ENCODE measurements at regions not wholly inside any gene's neighbourhood (a gene's known extent, or its start where the extent isn't known, plus 50 kb on each side); places are given as distances from the start of the nearest gene placed in this dataset.

- Histone ChIP-seq H3K9ac (ENCODE audit: low read depth, low read length) (no peak overlapping the region), H3K9me3 (ENCODE audit: insufficient read depth, low read depth, low read length) (no peaks in the 10 kb centered on the region), H3K4me3 (ENCODE audit: low read length) (no peak overlapping the region), H3K4me1 (ENCODE audit: insufficient read depth, low read length) (no peaks in the 10 kb centered on the region), H3K36me3 (ENCODE audit: insufficient read depth, low read depth, low read length) (no peaks in the 10 kb centered on the region), H3K27me3 (ENCODE audit: insufficient read depth, low read length) (no peaks in the 10 kb centered on the region), H3K27ac (ENCODE audit: low read length) (no peak overlapping the region)
Measured at GRCh38 chr16:55002419-55002818, 71.8 kb downstream of the IRX5 start.

DNA sequence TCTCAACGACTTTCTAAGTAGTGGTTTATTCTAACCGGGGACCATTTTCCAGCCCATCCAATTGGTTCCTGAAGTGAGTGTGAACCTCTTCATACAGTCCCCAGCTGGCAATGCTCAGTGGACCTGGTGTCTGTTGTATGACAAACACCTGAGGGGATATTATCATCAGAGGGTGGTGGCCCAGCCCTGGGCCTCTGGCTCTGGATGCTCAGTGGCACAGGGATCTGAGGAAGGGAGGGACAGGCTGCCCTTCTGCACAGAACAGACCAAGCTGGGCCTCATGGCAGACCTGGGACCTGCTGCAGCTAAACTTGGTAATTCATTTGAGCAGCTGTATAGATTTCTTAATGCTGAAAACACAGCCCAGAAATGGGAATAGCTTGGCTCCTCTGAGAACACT, 72.6 kb downstream of the IRX5 start:
- no peaks in the 10 kb centered on the region for H3K36me3 ChIP-seq (ENCODE audit: insufficient read depth, low read depth, low read length)
- H3K4me3 ChIP-seq (ENCODE audit: low read length) = no peak overlapping the region
- H3K27ac ChIP-seq (ENCODE audit: low read length) = no peak overlapping the region
- H3K9me3 ChIP-seq (ENCODE audit: insufficient read depth, low read depth, low read length) = no peaks in the 10 kb centered on the region
- no peaks in the 10 kb centered on the region for H3K27me3 ChIP-seq (ENCODE audit: insufficient read depth, low read length)
- no peaks in the 10 kb centered on the region for H3K4me1 ChIP-seq (ENCODE audit: insufficient read depth, low read length)
- no peak overlapping the region for H3K9ac ChIP-seq (ENCODE audit: low read depth, low read length)

DNA sequence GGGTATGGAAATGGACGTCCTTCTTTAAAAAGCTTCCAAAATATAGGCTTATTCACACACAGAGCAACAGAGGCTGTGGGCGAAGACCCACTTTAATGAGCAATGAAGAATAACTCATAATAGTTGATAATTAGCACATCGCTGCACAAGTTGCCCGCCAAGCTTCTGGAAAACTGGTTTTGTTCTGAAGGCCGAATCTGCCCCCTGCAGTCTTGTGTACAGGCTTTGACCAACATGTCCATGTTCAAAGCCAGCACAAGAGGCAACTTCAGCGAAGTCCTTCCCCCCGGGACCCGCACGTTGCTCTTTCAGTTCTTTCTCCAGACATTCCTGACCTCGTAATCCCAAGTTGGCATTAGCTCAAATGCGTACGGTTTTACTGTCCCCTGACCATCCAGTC, 73.3 kb downstream of the IRX5 start:
- H3K9me3 ChIP-seq (ENCODE audit: insufficient read depth, low read depth, low read length) = no peaks in the 10 kb centered on the region
- no peaks in the 10 kb centered on the region for H3K4me1 ChIP-seq (ENCODE audit: insufficient read depth, low read length)
- no peaks in the 10 kb centered on the region for H3K27me3 ChIP-seq (ENCODE audit: insufficient read depth, low read length)
- no peak overlapping the region for H3K4me3 ChIP-seq (ENCODE audit: low read length)
- no peaks in the 10 kb centered on the region for H3K36me3 ChIP-seq (ENCODE audit: insufficient read depth, low read depth, low read length)
- no peak overlapping the region for H3K27ac ChIP-seq (ENCODE audit: low read length)
- no peak overlapping the region for H3K9ac ChIP-seq (ENCODE audit: low read depth, low read length)

DNA sequence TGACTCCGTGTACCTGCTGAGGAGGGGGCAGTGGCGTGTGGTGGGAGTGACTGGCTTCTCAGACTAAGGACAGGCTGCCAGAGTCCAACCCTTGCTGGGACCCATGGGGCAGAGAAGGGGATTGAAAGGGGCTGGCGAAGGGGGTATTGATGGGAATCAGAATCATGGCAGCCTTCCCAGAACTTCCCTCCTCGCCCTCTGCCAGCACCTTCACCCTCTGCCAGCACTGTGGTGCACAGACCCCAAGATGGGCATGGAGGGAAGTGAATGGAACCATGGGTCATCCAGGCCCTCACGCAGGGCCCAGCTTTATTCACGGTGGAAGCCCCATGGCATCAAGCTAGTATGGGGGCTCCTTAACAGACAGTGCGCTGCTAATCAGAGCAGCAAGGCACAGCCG, 76.8 kb downstream of the IRX5 start:
- H3K4me3 ChIP-seq (ENCODE audit: low read length) = no peak overlapping the region
- H3K27ac ChIP-seq (ENCODE audit: low read length) = no peak overlapping the region
- no peaks in the 10 kb centered on the region for H3K4me1 ChIP-seq (ENCODE audit: insufficient read depth, low read length)
- H3K27me3 ChIP-seq (ENCODE audit: insufficient read depth, low read length) = no peaks in the 10 kb centered on the region
- no peak overlapping the region for H3K9ac ChIP-seq (ENCODE audit: low read depth, low read length)
- no peaks in the 10 kb centered on the region for H3K36me3 ChIP-seq (ENCODE audit: insufficient read depth, low read depth, low read length)
- H3K9me3 ChIP-seq (ENCODE audit: insufficient read depth, low read depth, low read length) = no peaks in the 10 kb centered on the region

DNA sequence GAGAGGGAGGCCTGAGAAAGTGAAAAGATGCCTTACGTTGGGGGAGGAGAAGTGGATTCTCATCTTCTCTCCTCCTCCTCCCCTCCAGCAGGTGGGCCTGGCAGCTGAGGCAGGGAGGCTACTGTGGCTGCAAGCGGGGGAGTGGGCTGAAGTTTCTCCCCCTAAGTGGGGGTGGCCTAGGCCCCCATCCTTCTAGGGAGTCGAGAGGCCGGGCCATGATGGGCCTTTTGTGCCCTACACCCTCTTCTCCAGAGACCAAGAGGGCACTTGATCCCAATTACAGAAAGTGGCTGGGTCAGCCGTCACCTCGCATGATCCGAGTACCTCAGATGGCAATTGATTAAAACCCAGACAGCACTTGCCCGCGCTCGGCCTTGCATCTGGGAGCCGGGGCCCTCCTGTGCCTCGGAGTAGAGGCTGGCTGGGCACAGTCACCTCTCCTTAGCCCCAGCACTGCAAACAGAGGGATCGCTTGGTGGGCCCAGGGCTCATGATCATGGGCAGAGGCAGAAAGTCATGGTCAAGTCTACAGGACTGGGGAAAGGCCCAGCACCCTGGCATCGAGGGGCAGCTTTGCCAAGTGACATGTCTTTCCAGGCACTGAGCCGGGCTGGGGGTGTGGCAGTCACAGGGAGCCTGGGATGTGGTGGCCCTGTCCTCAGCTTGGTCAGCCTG, 78.3 kb downstream of the IRX5 start:
- Histone ChIP-seq H3K4me1 (ENCODE audit: insufficient read depth, low read length) (no peaks in the 10 kb centered on the region), H3K9ac (ENCODE audit: low read depth, low read length) (no peak overlapping the region), H3K36me3 (ENCODE audit: insufficient read depth, low read depth, low read length) (no peaks in the 10 kb centered on the region), H3K9me3 (ENCODE audit: insufficient read depth, low read depth, low read length) (no peaks in the 10 kb centered on the region), H3K4me3 (ENCODE audit: low read length) (no peak overlapping the region), H3K27ac (ENCODE audit: low read length) (no peak overlapping the region), H3K27me3 (ENCODE audit: insufficient read depth, low read length) (no peaks in the 10 kb centered on the region)

GRCh38 chr16:55009581-55009980, 78.9 kb downstream of the IRX5 start:
- Histone ChIP-seq H3K4me3 (ENCODE audit: low read length) (no peak overlapping the region), H3K27me3 (ENCODE audit: insufficient read depth, low read length) (no peaks in the 10 kb centered on the region), H3K36me3 (ENCODE audit: insufficient read depth, low read depth, low read length) (no peaks in the 10 kb centered on the region), H3K4me1 (ENCODE audit: insufficient read depth, low read length) (no peaks in the 10 kb centered on the region), H3K27ac (ENCODE audit: low read length) (no peak overlapping the region), H3K9ac (ENCODE audit: low read depth, low read length) (no peak overlapping the region), H3K9me3 (ENCODE audit: insufficient read depth, low read depth, low read length) (no peaks in the 10 kb centered on the region)

DNA sequence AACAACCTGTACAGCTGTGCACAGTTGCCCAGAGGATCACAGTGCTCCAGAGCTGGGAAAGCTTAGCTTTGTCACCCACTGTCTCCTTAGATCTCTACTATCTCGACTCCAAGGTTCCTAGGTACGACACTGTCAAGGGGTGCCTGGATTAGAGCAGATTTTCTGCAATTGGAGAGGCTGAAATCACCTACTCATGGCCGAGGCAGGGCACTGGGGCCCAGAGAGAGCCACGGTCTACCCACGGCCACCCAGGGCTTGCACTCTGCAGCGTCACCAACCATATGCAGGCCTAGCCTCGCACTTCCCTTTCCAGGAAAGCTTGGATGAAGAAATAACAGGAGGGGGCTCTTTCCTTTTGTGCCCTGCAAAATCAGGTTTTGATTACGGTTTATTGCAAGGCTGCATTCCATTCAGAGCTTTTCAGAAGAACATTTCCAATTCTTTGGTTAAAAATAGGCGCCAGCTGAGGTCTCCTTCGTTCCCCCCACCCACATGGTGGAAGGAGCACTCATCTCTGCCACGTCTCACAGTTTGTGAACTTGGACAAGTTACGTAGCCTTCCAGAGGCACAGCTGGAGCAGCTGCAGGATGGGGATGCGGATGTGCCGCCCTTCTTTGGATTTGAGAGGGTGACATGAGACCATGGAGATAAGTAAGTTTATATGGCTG, 80.0 kb downstream of the IRX5 start:
- no peak overlapping the region for H3K9ac ChIP-seq (ENCODE audit: low read depth, low read length)
- no peaks in the 10 kb centered on the region for H3K9me3 ChIP-seq (ENCODE audit: insufficient read depth, low read depth, low read length)
- H3K4me1 ChIP-seq (ENCODE audit: insufficient read depth, low read length) = no peaks in the 10 kb centered on the region
- H3K27ac ChIP-seq (ENCODE audit: low read length) = no peak overlapping the region
- no peaks in the 10 kb centered on the region for H3K27me3 ChIP-seq (ENCODE audit: insufficient read depth, low read length)
- H3K4me3 ChIP-seq (ENCODE audit: low read length) = no peak overlapping the region
- H3K36me3 ChIP-seq (ENCODE audit: insufficient read depth, low read depth, low read length) = no peaks in the 10 kb centered on the region

DNA sequence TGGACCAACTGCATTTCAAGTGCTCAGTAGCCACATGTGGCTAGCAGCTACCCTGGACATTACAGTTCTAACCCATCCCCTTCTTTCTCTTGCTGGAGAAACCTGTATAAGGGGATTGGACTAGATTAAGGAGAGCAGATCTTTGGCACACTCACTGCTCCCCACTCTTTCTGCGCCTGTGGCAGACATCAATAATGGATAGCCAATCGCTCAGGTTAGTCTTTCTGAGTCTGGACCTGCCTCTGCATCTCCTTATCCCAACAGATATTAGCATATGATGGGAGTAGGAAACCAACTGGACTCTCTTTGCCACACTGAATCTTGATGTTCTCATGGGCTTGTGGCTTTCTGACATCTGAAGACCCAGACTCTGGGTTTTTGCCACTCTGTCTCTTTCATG, 81.7 kb downstream of the IRX5 start:
- Histone ChIP-seq H3K4me1 (ENCODE audit: insufficient read depth, low read length) (no peaks in the 10 kb centered on the region), H3K4me3 (ENCODE audit: low read length) (no peak overlapping the region), H3K27ac (ENCODE audit: low read length) (no peak overlapping the region), H3K36me3 (ENCODE audit: insufficient read depth, low read depth, low read length) (no peaks in the 10 kb centered on the region), H3K27me3 (ENCODE audit: insufficient read depth, low read length) (no peaks in the 10 kb centered on the region), H3K9me3 (ENCODE audit: insufficient read depth, low read depth, low read length) (no peaks in the 10 kb centered on the region), H3K9ac (ENCODE audit: low read depth, low read length) (no peak overlapping the region)

GRCh38 chr16:55012793-55013192, 82.1 kb downstream of the IRX5 start:
- no peaks in the 10 kb centered on the region for H3K9me3 ChIP-seq (ENCODE audit: insufficient read depth, low read depth, low read length)
- H3K4me1 ChIP-seq (ENCODE audit: insufficient read depth, low read length) = no peaks in the 10 kb centered on the region
- no peak overlapping the region for H3K27ac ChIP-seq (ENCODE audit: low read length)
- H3K9ac ChIP-seq (ENCODE audit: low read depth, low read length) = no peak overlapping the region
- no peaks in the 10 kb centered on the region for H3K27me3 ChIP-seq (ENCODE audit: insufficient read depth, low read length)
- no peaks in the 10 kb centered on the region for H3K36me3 ChIP-seq (ENCODE audit: insufficient read depth, low read depth, low read length)
- no peak overlapping the region for H3K4me3 ChIP-seq (ENCODE audit: low read length)

GRCh38 chr16:55014022-55014421, 83.4 kb downstream of the IRX5 start:
- H3K27me3 ChIP-seq (ENCODE audit: insufficient read depth, low read length) = no peaks in the 10 kb centered on the region
- H3K4me1 ChIP-seq (ENCODE audit: insufficient read depth, low read length) = no peaks in the 10 kb centered on the region
- no peak overlapping the region for H3K4me3 ChIP-seq (ENCODE audit: low read length)
- H3K36me3 ChIP-seq (ENCODE audit: insufficient read depth, low read depth, low read length) = no peaks in the 10 kb centered on the region
- H3K9me3 ChIP-seq (ENCODE audit: insufficient read depth, low read depth, low read length) = no peaks in the 10 kb centered on the region
- no peak overlapping the region for H3K9ac ChIP-seq (ENCODE audit: low read depth, low read length)
- H3K27ac ChIP-seq (ENCODE audit: low read length) = no peak overlapping the region

GRCh38 chr16:55015181-55015913, 84.7 kb downstream of the IRX5 start:
- H3K4me1 ChIP-seq (ENCODE audit: insufficient read depth, low read length) = no peaks in the 10 kb centered on the region
- no peaks in the 10 kb centered on the region for H3K27me3 ChIP-seq (ENCODE audit: insufficient read depth, low read length)
- no peak overlapping the region for H3K9ac ChIP-seq (ENCODE audit: low read depth, low read length)
- no peaks in the 10 kb centered on the region; the same call in 1 of the 2 replicates for H3K9me3 ChIP-seq (ENCODE audit: insufficient read depth, low read depth, low read length)
- no peaks in the 10 kb centered on the region for H3K36me3 ChIP-seq (ENCODE audit: insufficient read depth, low read depth, low read length)
- no peak overlapping the region for H3K27ac ChIP-seq (ENCODE audit: low read length)
- H3K4me3 ChIP-seq (ENCODE audit: low read length) = no peak overlapping the region

DNA sequence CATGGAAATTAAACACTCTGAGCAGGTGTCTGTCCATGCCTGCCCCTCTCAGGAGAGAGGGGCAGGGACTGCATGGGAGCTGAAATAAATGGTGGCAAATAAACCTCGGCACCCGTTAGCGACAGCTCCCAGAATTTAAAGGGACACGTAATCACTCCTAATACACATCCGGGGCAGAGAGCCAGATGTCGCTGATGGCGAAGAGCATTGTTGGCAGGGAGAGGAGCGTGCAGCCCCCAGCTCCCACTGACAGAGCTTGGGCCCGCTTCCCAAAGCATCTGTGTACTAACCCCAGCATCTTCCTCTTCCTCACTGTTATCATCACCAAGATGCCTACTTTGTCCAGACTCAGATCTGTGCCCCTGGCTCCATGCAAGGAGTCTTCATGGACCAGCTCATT, 85.8 kb downstream of the IRX5 start:
- Histone ChIP-seq H3K27me3 (ENCODE audit: insufficient read depth, low read length) (no peaks in the 10 kb centered on the region), H3K9ac (ENCODE audit: low read depth, low read length) (no peak overlapping the region), H3K4me1 (ENCODE audit: insufficient read depth, low read length) (no peaks in the 10 kb centered on the region), H3K36me3 (ENCODE audit: insufficient read depth, low read depth, low read length) (no peaks in the 10 kb centered on the region), H3K9me3 (ENCODE audit: insufficient read depth, low read depth, low read length) (no peaks in the 10 kb centered on the region; the same call in 1 of the 2 replicates), H3K4me3 (ENCODE audit: low read length) (no peak overlapping the region), H3K27ac (ENCODE audit: low read length) (no peak overlapping the region)
